Calu3 (cell line): ENCODE measurements at regions not wholly inside any gene's neighbourhood (a gene's known extent, or its start where the extent isn't known, plus 50 kb on each side); places are given as distances from the start of the nearest gene placed in this dataset.
A peak's percentile ranks its signal among the peaks of the same experiment; 100 is the strongest.
"Not testable (repeated sequence)": the region's sequence is repeated elsewhere in the genome, so short reads cannot be mapped to it uniquely, and the experiment has no call there.

Experiments used
- BruUV-seq: library from RNA; stranded (reverse); fragments of 400-500 nt; replicated peaks from 2 replicates; lab custom pipeline; 2021; lab: Mats Ljungman, UMichigan
- CTCF ChIA-PET: fragments of 300-600 bp; sonication (Branson Sonifier 250); formaldehyde crosslinking; loops from one replicate; lab custom pipeline; 2022; ENCODE audit warnings: antibody characterized with exemption; lab: Charles Lee
- DNase-seq: peaks from one replicate; pipeline ENCODE4 v3.0.0; 2022
- H3K27ac Mint-ChIP-seq: one replicate; pipeline ENCODE4 v1.8.0; 2022; ENCODE audit warnings: mixed read lengths; ENCODE audit not compliant: unreplicated experiment
- H3K27me3 Mint-ChIP-seq: one replicate; pipeline ENCODE4 v1.8.0; 2022; ENCODE audit warnings: mixed read lengths; ENCODE audit not compliant: unreplicated experiment
- H3K36me3 Mint-ChIP-seq: one replicate; pipeline ENCODE4 v1.8.0; 2022; ENCODE audit warnings: mild to moderate bottlenecking, moderate library complexity, mixed read lengths; ENCODE audit not compliant: insufficient read depth, unreplicated experiment
- H3K4me1 Mint-ChIP-seq: one replicate; pipeline ENCODE4 v1.8.0; 2022; ENCODE audit warnings: mild to moderate bottlenecking, low read depth, mixed read lengths; ENCODE audit not compliant: unreplicated experiment
- H3K4me3 Mint-ChIP-seq: one replicate; pipeline ENCODE4 v1.8.0; 2022; ENCODE audit warnings: mild to moderate bottlenecking, low read depth, moderate library complexity, mixed read lengths; ENCODE audit not compliant: unreplicated experiment
- H3K9me3 Mint-ChIP-seq: one replicate; pipeline ENCODE4 v1.8.0; 2022; ENCODE audit warnings: low read depth, mixed read lengths; ENCODE audit not compliant: unreplicated experiment
- intact Hi-C: fragments of 100-400 bp; cut with micrococcal nuclease; formaldehyde crosslinking; loops from one replicate; pipeline ENCODE4 v1.10.0; 2022; ENCODE audit not compliant: unreplicated experiment
- TF ChIP-seq, protein P1 (sequence below): fragments of 200-600 bp; IDR thresholded peaks from one replicate; pipeline ENCODE4 v1.8.0; 2022; ENCODE audit warnings: antibody characterized with exemption; ENCODE audit not compliant: unreplicated experiment

GRCh38 chr6:167559675-167560479 is 235.0 kb downstream of the TTLL2 start:
- Mint-ChIP-seq H3K4me1 (peaks cover 18% of the 10 kb centered on the region), H3K9me3 (peaks cover 3% of the 10 kb centered on the region), H3K27me3 (peaks cover 13% of the 10 kb centered on the region), H3K27ac (peak overlapping the region; percentile 69), H3K4me3 (no peak overlapping the region), H3K36me3 (peaks cover 8% of the 10 kb centered on the region)
- CTCF ChIA-PET, result interaction anchor here (0.8 kb wide), 1 partner anchor 17 kb away, joined by 3 read pairs; no protein-coding TSS in a partner anchor
- intact Hi-C loops, result no loop called here
- BruUV-seq, result no TSS peak
- TF ChIP-seq, protein P1, sequence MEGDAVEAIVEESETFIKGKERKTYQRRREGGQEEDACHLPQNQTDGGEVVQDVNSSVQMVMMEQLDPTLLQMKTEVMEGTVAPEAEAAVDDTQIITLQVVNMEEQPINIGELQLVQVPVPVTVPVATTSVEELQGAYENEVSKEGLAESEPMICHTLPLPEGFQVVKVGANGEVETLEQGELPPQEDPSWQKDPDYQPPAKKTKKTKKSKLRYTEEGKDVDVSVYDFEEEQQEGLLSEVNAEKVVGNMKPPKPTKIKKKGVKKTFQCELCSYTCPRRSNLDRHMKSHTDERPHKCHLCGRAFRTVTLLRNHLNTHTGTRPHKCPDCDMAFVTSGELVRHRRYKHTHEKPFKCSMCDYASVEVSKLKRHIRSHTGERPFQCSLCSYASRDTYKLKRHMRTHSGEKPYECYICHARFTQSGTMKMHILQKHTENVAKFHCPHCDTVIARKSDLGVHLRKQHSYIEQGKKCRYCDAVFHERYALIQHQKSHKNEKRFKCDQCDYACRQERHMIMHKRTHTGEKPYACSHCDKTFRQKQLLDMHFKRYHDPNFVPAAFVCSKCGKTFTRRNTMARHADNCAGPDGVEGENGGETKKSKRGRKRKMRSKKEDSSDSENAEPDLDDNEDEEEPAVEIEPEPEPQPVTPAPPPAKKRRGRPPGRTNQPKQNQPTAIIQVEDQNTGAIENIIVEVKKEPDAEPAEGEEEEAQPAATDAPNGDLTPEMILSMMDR, result no peak
- no peak for DNase-seq

- CTCF ChIA-PET, result interaction anchor here (0.8 kb wide), 1 partner anchor 18 kb away, joined by 3 read pairs; no protein-coding TSS in a partner anchor
- H3K27me3 Mint-ChIP-seq, result peaks cover 13% of the 10 kb centered on the region
- no peak for DNase-seq
- no peak overlapping the region for H3K4me3 Mint-ChIP-seq
- intact Hi-C loops, result no loop called here
- H3K9me3 Mint-ChIP-seq, result peaks cover 3% of the 10 kb centered on the region
- H3K36me3 Mint-ChIP-seq, result peaks cover 8% of the 10 kb centered on the region
- H3K4me1 Mint-ChIP-seq, result peaks cover 28% of the 10 kb centered on the region
- TF ChIP-seq, protein P1, result no peak
- H3K27ac Mint-ChIP-seq, result peak overlapping the region; percentile 69
- BruUV-seq, result no TSS peak
These were observed 236.0 kb downstream of the TTLL2 start for GRCh38 chr6:167560673-167561569.

DNA sequence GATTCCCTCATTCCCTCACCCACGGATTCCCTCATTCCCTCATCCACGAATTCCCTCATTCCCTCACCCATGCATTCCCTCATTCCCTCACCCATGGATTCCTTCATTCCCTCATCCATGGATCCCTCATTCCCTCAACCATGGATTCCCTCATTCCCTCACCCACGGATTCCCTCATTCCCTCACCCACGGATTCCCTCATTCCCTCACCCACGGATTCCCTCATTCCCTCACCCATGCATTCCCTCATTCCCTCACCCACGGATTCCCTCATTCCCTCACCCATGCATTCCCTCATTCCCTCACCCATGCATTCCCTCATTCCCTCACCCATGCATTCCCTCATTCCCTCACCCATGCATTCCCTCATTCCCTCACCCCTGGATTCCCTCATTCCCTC is 238.0 kb downstream of the TTLL2 start:
- peaks cover 13% of the 10 kb centered on the region for H3K27me3 Mint-ChIP-seq
- CTCF ChIA-PET, intact Hi-C loops, DNase-seq, H3K9me3 Mint-ChIP-seq, H3K36me3 Mint-ChIP-seq, BruUV-seq, H3K27ac Mint-ChIP-seq, H3K4me3 Mint-ChIP-seq: not testable (repeated sequence)
- peaks cover 46% of the 10 kb centered on the region for H3K4me1 Mint-ChIP-seq

DNA sequence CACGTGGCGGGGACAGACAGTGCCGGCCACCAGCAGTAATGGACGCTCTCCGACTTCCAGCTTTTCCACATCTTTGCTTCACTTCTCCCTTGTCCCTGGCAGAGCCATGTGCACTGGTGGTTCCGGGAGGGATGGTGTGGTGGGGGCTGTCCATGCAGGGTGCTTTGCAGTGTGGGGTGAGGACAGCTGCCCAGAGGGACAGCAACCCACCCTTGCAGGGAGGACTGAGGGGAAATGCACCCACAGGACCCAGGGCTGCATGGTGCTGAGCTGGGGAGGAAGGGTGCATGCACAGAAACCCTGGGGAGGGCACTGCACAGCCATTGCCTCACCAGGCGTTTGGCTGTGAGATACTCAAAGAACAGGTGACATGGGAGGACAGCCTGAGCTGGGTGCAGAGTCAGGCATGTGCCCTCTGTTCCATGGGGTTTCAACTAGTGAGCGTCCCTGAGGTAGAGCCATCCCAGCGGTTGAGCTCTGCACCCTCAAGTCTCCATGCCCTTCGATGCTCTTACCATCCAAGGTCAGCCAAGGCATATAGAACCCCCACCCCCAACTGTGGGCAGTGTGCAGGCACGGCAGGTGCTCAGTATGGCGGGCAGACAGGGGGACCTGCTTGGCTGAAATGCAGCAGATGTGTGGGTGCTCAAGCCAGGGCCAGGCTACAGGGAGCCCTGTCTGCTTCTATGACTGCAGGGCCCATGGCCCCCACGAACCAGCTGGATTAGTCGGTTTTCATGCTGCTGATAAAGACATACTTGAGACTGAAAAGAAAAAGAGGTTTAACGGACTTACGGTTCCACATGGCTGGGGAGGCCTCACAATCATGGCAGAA is 239.7 kb downstream of the TTLL2 start:
- Mint-ChIP-seq H3K36me3 (peaks cover 13% of the 10 kb centered on the region), H3K27ac (no peak overlapping the region), H3K4me3 (no peak overlapping the region), H3K9me3 (no peaks in the 10 kb centered on the region), H3K4me1 (peaks cover 45% of the 10 kb centered on the region), H3K27me3 (peaks cover 13% of the 10 kb centered on the region)
- BruUV-seq, result no TSS peak
- TF ChIP-seq, protein P1, result no peak
- intact Hi-C loops, result no loop called here
- CTCF ChIA-PET, result no interaction called here
- no peak for DNase-seq
